ENCODE measurements at regions not wholly inside any gene's neighbourhood (a gene's known extent, or its start where the extent isn't known, plus 50 kb on each side); places are given as distances from the start of the nearest gene placed in this dataset.

GRCh38 chr2:145690183-145690778 lies 1170.4 kb upstream of the ZEB2 start:
- TF ChIP-seq CTCF (conservative IDR thresholded peaks at IDR 0.05; ENCODE audit: low read depth, low read length) (no peak), EZH2 (IDR thresholded peaks at IDR 0.05; ENCODE audit: borderline replicate concordance, low read depth, low read length, poor library complexity, severe bottlenecking) (no peak)
